H9 (cell line): ENCODE measurements at regions not wholly inside any gene's neighbourhood (a gene's known extent, or its start where the extent isn't known, plus 50 kb on each side); places are given as distances from the start of the nearest gene placed in this dataset.

Experiments used
- DNase-seq: peaks from one replicate; pipeline ENCODE4 v3.0.0-alpha.2; 2017
- H2AFZ ChIP-seq: one replicate; pipeline ENCODE4 v1.6.1; 2013; ENCODE audit warnings: mild to moderate bottlenecking, low read length, control low read depth, moderate library complexity
- H2AK5ac ChIP-seq: 2 replicates; pipeline ENCODE4 v1.6.1; 2013; ENCODE audit warnings: low read length, control low read depth, mixed read lengths; ENCODE audit not compliant: insufficient read length
- H2BK120ac ChIP-seq: one replicate; pipeline ENCODE4 v1.6.1; 2013; ENCODE audit warnings: low read depth, mild to moderate bottlenecking, low read length, control low read depth, inconsistent platforms; ENCODE audit not compliant: poor library complexity, severe bottlenecking
- H2BK12ac ChIP-seq: 2 replicates; pipeline ENCODE4 v1.6.1; 2013; ENCODE audit warnings: low read length, control low read depth, mixed read lengths, low read depth; ENCODE audit not compliant: insufficient read length
- H2BK15ac ChIP-seq: 2 replicates; pipeline ENCODE4 v1.6.1; 2013; ENCODE audit warnings: low read depth, low read length, control low read depth
- H2BK20ac ChIP-seq: one replicate; pipeline ENCODE4 v1.6.1; 2013; ENCODE audit warnings: low read depth, mild to moderate bottlenecking, low read length, control low read depth, inconsistent platforms; ENCODE audit not compliant: poor library complexity, severe bottlenecking
- H2BK5ac ChIP-seq: 2 replicates; pipeline ENCODE4 v1.6.1; 2013; ENCODE audit warnings: low read length, control low read depth, mixed read lengths; ENCODE audit not compliant: insufficient read length
- H3K14ac ChIP-seq: 2 replicates; pipeline ENCODE4 v1.6.1; 2013; ENCODE audit warnings: low read length, control low read depth; ENCODE audit not compliant: insufficient read depth
- H3K18ac ChIP-seq: 2 replicates; pipeline ENCODE4 v1.6.1; 2013; ENCODE audit warnings: low read depth, mild to moderate bottlenecking, mixed read lengths, low read length, control low read depth; ENCODE audit not compliant: insufficient read length
- H3K23ac ChIP-seq: 2 replicates; pipeline ENCODE4 v1.6.1; 2013; ENCODE audit warnings: low read length, control low read depth, mixed read lengths, low read depth; ENCODE audit not compliant: insufficient read length
- H3K23me2 ChIP-seq: 2 replicates; pipeline ENCODE4 v1.6.1; 2013; ENCODE audit warnings: low read depth, mild to moderate bottlenecking, mixed read lengths, low read length, control low read depth; ENCODE audit not compliant: insufficient read length, poor library complexity, severe bottlenecking
- H3K27ac ChIP-seq: 2 replicates; pipeline ENCODE4 v1.5.1; 2013; ENCODE audit warnings: low read length, control low read depth, mixed read lengths, low read depth; ENCODE audit not compliant: insufficient read length
- H3K27me3 ChIP-seq: 2 replicates; pipeline ENCODE4 v1.6.1; 2013; ENCODE audit warnings: low read length, control low read depth, inconsistent platforms; ENCODE audit not compliant: insufficient read depth
- H3K4ac ChIP-seq: 2 replicates; pipeline ENCODE4 v1.6.1; 2013; ENCODE audit warnings: low read depth, mild to moderate bottlenecking, control low read depth, inconsistent platforms, low read length, moderate library complexity
- H3K4me1 ChIP-seq: 2 replicates; pipeline ENCODE4 v1.6.1; 2013; ENCODE audit warnings: low read length, control low read depth, inconsistent platforms; ENCODE audit not compliant: insufficient read depth
- H3K4me2 ChIP-seq: 2 replicates; pipeline ENCODE4 v1.6.1; 2013; ENCODE audit warnings: low read length, control low read depth, mixed read lengths; ENCODE audit not compliant: insufficient read length, insufficient read depth
- H3K56ac ChIP-seq: 2 replicates; pipeline ENCODE4 v1.6.1; 2013; ENCODE audit warnings: low read depth, mild to moderate bottlenecking, mixed read lengths, low read length, control low read depth; ENCODE audit not compliant: insufficient read length
- H3K79me1 ChIP-seq: 2 replicates; pipeline ENCODE4 v1.6.1; 2013; ENCODE audit warnings: low read depth, mild to moderate bottlenecking, moderate library complexity, low read length, control low read depth, inconsistent platforms; ENCODE audit not compliant: insufficient read depth, poor library complexity, severe bottlenecking
- H3K79me2 ChIP-seq: 2 replicates; pipeline ENCODE4 v1.6.1; 2013; ENCODE audit warnings: low read length, control low read depth, inconsistent platforms; ENCODE audit not compliant: insufficient read depth
- H3K9ac ChIP-seq: 2 replicates; pipeline ENCODE4 v1.6.1; 2013; ENCODE audit warnings: low read length, control low read depth, mixed read lengths; ENCODE audit not compliant: insufficient read length; ENCODE audit errors: extremely low read depth
- H3K9me3 ChIP-seq: one replicate; pipeline ENCODE4 v1.6.1; 2013; ENCODE audit warnings: low read depth, low read length, inconsistent platforms; ENCODE audit not compliant: control insufficient read depth
- H3T11ph ChIP-seq: one replicate; pipeline ENCODE4 v1.6.1; 2013; ENCODE audit warnings: mild to moderate bottlenecking, low read length, control low read depth, inconsistent platforms
- H4K20me1 ChIP-seq: one replicate; pipeline ENCODE4 v1.6.1; 2013; ENCODE audit not compliant: control insufficient read depth, insufficient read length, insufficient read depth
- H4K5ac ChIP-seq: 2 replicates; pipeline ENCODE4 v1.6.1; 2013; ENCODE audit warnings: low read depth, mild to moderate bottlenecking, mixed read lengths, low read length, control low read depth; ENCODE audit not compliant: insufficient read length
- H4K8ac ChIP-seq: replicated peaks from 2 replicates; pipeline ENCODE4 v1.6.1; 2013; ENCODE audit warnings: low read length, control low read depth, mixed read lengths, low read depth; ENCODE audit not compliant: insufficient read length
- H4K91ac ChIP-seq: 2 replicates; pipeline ENCODE4 v1.6.1; 2013; ENCODE audit warnings: low read depth, mild to moderate bottlenecking, moderate library complexity, mixed read lengths, low read length, control low read depth; ENCODE audit not compliant: insufficient read length
- H3K27ac Mint-ChIP-seq, 3 experiments: 2 replicates in 2 of 3; 3 replicates in 1 of 3; pipeline ENCODE4 v1.8.0; 2020 to 2021; ENCODE audit warnings: mixed read lengths in 3 of 3, mild to moderate bottlenecking in 1 of 3, moderate library complexity in 1 of 3
- H3K27me3 Mint-ChIP-seq: 2 replicates; pipeline ENCODE4 v1.8.0; 2021; ENCODE audit warnings: low read depth, mild to moderate bottlenecking, moderate library complexity, mixed read lengths
- H3K36me3 Mint-ChIP-seq, 3 experiments: 2 replicates in 2 of 3; 3 replicates in 1 of 3; pipeline ENCODE4 v1.8.0; 2020 to 2021; ENCODE audit warnings: low read depth in 3 of 3, mixed read lengths in 3 of 3; ENCODE audit not compliant: insufficient read depth in 1 of 3
- H3K4me1 Mint-ChIP-seq, 2 experiments: 2 replicates each; pipeline ENCODE4 v1.8.0; 2020; ENCODE audit warnings: mixed read lengths in 2 of 2
- H3K4me3 Mint-ChIP-seq, 2 experiments: 2 replicates in 1 of 2; 3 replicates in 1 of 2; pipeline ENCODE4 v1.8.0; 2020 to 2021; ENCODE audit warnings: mild to moderate bottlenecking in 2 of 2, mixed read lengths in 2 of 2, moderate library complexity in 1 of 2
- H3K9me3 Mint-ChIP-seq, 2 experiments: 2 replicates in 1 of 2; 3 replicates in 1 of 2; pipeline ENCODE4 v1.8.0; 2020; ENCODE audit warnings: mild to moderate bottlenecking in 2 of 2, mixed read lengths in 2 of 2, moderate library complexity in 1 of 2
- CTCF ChIP-seq: fragments of 200-600 bp; sonication (generic); conservative IDR thresholded peaks from 3 replicates; pipeline ENCODE4 v1.8.0; 2021; ENCODE audit warnings: antibody characterized with exemption, mild to moderate bottlenecking
- WGBS: extraction: QIAGEN DNeasy Blood & Tissue Kit; methylation state at CpG from one replicate; pipeline ENCODE4 v1.1.7; 2013; ENCODE audit warnings: missing lambda C conversion rate, low lambda C conversion rate, mixed read lengths; ENCODE audit not compliant: insufficient read length; ENCODE audit errors: extremely low coverage; 5-methylcytosine and 5-hydroxymethylcytosine counted together

- WGBS: no CpG with 5 or more reads among the region's 2 CpGs
- no peaks in the 10 kb centered on the region; the same call in 1 of the 2 replicates for H3K27me3 ChIP-seq
- Mint-ChIP-seq H3K4me1 (0 out of 4 replicates have a peak, but pooled peaks cover 0 to 2% of the 10 kb centered on the region in 2 experiments), H3K4me3 (no peak overlapping the region), H3K9me3 (no peaks in the 10 kb centered on the region), H3K27ac (no peak overlapping the region), H3K36me3 (no peaks in the 10 kb centered on the region), H3K27me3 (no peaks in the 10 kb centered on the region; the same call in 1 of the 2 replicates)
- no peaks in the 10 kb centered on the region for H3K9me3 ChIP-seq
- H2BK12ac ChIP-seq: no peak overlapping the region
- H3K79me2 ChIP-seq: no peaks in the 10 kb centered on the region
- no peak overlapping the region for H3K14ac ChIP-seq
- no peaks in the 10 kb centered on the region for H3K79me1 ChIP-seq
- H4K8ac ChIP-seq: no peak overlapping the region
- H3K4ac ChIP-seq: no peak overlapping the region
- H2BK120ac ChIP-seq: no peak overlapping the region
- no peak overlapping the region for H3K9ac ChIP-seq
- H4K20me1 ChIP-seq: no peaks in the 10 kb centered on the region
- no peak overlapping the region for H2BK20ac ChIP-seq
- no peak overlapping the region for H2BK5ac ChIP-seq
- H2BK15ac ChIP-seq: no peak overlapping the region
- no peak overlapping the region for H2AFZ ChIP-seq
- no peak overlapping the region for H3T11ph ChIP-seq
- no peaks in the 10 kb centered on the region for H3K4me1 ChIP-seq
- no peak overlapping the region for H2AK5ac ChIP-seq
- no peak overlapping the region for H3K4me2 ChIP-seq
- H4K5ac ChIP-seq: no peak overlapping the region
- DNase-seq: no peak
- H4K91ac ChIP-seq: no peak overlapping the region
- H3K23ac ChIP-seq: no peak overlapping the region
- no peak overlapping the region for H3K18ac ChIP-seq
- no peak overlapping the region for H3K27ac ChIP-seq
- H3K56ac ChIP-seq: no peak overlapping the region
- no peaks in the 10 kb centered on the region for H3K23me2 ChIP-seq
- no peak for TF ChIP-seq CTCF
Measured at GRCh38 chr14:45361727-45362126, 108.7 kb upstream of the MIS18BP1 start.
